ENCODE measurements at regions not wholly inside any gene's neighbourhood (a gene's known extent, or its start where the extent isn't known, plus 50 kb on each side); places are given as distances from the start of the nearest gene placed in this dataset.

DNA sequence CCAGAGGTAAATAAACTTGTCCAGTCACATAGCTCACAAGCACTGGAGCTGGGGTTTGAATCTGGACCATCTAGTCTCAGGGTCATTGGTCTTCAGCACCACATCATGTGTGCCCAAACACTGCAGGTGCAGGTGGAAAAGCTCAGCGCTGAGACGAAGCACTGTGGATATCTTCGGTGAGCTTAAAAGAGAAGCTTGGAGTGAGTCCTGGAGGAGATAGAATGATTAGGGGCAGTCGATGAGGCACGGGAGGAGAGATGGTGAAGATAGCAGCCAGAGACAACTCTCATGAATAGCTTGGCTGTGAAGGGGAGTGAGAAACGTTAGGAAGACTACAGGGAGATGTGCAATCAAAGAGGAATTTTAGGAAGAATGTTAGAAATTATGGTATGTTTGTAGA lies 389.3 kb downstream of the FGF9 start:
- no peak for DNase-seq (ENCODE audit: low read depth)

DNA sequence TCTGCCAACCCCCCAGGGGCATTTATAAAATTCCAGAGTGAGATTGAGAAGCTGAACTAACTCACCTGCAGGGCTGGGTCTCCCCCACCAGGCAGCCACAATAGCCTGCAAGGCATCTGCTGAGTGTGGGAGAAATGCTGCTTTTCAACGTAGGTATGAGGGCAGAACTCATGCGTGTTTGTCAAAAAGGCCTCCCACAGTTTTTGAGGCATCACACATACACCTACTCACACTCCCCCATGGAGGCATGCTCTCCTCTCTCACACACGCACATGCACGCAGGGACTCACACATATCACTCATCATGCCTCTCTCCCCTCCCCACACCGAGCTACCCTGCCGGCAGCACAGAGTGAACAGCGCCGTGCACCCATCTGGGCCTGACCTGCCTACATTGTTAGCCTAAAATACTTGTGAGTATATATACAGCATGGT lies 390.5 kb downstream of the FGF9 start:
- no peak for DNase-seq (ENCODE audit: low read depth)

DNA sequence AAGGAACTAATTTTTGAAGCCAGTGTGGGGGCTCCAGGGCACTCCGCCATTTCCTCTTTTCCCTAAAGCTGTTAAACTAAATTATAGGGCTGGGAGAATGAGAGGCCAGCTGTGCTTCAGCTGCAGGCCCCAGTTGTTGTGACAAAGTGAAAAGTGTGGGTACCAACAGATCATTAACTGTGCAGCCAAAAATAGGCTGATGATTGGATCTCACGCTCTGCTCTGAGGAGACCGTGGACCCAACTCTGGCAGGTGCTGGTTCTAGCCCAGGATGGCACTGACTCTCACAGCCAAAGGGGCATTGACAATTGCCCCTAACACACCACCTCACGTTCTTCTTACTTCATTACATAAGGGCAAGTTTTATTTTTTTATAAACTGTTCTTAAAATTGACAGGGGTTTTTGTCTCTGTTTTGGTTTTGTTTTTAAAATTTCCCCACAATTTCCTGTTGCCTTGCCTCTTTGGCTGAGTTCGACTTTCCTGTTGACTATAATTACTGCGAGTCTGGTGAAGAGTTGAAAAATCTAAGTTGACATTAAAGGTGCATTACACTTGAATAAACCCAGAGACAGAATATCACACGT lies 391.0 kb downstream of the FGF9 start:
- no peak for DNase-seq (ENCODE audit: low read depth)

DNA sequence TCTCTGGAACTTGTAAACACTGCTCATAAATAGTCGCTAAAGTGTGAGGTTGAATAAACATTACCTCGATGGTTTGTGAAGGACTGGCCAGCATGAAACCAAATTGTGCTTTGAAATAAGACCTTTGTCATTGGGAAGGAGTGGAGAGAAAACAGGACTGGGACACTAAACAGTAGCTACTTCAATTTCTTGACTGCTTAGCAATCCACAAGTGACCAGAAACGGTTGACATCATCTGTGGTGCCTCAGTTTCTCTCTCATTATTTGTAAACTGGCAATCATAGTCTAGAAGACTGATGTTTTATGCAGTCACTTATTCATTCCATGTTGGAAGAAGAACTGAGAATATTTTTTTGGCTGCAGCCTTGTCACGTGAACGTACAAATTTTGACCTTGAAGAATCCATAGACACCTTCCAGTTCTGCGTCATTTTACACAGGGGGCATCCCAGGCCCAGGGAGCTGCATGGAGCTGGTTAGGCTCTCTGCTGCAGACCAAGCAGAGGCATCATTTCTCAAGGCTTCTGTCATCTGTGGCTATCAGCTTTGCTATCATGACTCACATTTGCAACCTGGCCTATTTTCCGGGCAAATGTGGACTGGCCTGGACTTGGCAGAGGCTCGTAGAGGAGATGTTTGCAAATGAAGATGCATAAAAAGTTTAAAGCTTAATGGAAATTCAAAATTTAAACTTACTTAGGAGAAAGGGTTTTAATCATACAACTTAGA lies 391.8 kb downstream of the FGF9 start:
- no peak for DNase-seq (ENCODE audit: low read depth)

DNA sequence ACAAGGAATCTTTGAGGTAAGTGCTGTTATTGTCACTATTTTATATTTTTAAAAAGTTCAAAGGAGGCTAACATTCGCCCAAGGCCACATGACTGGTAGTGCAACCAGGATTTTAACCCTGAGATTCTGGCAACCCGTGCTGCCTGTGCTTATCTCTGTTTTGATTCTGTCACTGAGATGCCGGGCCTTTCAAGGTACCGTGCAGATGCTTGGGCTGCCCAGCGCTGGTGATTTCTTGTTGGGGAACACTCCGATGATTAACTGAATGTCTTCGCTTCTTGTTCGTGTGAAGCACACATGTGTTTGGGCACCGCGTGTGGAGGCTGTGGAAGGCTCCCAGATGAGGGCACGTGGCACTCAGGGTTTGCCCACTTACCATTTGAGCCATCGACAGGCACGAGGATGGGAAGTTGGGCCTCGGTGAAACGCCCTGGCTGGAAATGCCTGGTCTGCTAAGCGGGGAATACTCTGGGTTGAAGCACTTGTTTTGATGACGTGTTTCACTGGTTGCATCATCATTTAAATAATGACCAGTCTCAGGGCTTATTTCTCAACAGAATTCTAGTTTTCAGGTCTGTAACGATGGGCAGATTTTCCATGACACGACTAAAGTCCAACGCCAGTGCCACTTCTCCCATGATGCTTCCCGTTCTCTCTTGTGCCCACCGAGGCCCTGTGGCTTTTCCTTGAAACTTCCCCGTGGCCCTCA lies 392.7 kb downstream of the FGF9 start:
- DNase-seq (ENCODE audit: low read depth) = no peak

DNA sequence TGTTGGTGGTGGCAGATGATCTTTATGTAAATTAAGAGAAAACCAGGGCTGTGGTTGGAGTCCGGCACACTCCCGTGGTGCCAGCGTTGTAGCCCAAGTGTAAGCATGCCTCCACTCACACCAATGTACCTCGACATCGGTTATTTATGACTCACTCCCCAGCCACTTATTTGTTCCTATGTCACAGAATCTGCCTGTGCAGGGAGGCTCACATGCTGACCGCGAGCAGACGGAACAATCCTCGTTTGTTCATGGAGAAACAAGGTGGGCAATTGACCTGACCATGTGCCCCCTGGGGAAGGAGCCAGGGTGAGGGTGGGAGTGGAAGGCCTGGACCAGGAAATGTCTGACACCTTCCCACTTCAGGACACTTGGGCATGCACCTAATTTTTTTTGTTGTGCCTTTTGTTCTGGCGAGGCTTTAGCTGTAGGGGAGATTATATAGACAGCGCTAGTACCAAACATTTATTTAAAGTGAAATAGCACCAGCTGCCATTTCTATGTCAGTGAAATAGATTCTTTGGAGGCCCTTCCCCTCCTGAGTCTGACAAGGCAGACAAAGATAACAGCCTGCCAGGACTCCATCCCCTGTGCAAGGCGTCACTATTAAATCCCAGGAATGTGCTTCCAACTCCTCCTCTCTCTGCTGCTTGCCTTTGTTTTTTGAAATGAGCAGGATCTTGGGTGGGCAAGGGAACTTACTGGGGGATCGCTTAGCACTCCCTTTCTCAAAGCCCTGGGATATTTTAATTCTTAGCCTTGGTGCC lies 394.2 kb downstream of the FGF9 start:
- no peak for DNase-seq (ENCODE audit: low read depth)

DNA sequence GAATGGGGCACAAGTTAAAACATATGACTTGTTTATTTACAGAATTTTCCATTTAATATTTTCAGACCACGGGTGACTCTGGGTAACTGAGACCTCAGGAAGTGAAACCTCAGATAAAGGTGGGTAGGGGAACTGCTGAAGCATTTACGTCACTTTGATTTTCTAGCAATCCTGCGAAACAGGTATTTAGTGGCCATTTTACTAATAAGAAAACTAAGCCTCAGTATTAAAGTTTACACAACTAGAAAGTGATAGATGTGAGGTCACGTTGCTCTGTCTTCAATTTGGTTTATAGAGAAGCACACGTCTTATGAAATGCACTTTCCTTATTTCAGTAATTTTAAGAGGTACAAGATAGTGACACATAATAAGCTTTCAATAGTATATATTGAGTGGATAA lies 402.8 kb downstream of the FGF9 start:
- DNase-seq (ENCODE audit: low read depth) = no peak

DNA sequence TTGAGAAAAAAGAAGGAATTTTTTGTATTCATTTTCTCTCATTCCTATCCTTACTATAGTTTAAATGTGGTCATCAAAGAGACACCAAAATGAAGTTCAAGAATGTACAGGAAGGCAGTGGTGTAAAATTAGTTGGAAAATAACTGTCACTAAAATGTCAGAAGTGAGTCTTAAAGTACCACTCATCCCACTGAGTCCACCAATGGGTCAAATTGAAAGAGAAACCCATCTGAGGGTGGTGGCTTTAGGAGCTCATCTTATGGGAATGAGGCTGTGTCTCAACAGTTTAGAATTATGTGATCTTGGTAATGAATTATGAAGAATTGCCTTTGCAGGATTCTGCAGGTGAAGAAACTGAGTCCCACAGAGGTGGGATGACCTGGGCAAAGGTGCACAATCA lies 403.5 kb downstream of the FGF9 start:
- DNase-seq (ENCODE audit: low read depth) = no peak

DNA sequence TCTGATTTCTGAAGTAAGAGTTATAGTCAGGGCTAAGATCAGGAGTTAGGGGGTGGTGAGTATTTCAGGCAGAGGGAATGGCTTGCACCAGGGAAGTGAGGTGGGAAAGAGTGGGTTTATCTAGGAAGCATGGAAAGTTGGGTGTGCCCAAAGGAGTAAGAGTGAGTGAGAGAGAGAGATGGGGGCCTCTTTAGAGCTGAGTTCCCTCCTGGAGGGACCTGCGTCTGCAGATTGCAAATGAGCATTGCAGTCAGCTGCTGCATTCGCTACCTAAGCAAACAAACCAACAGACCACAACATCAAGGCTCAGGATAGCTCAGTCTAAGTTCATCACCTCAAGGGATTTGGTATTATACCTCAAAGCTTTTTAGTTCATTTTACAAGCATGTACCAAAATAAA lies 405.8 kb downstream of the FGF9 start:
- no peak for DNase-seq (ENCODE audit: low read depth)

DNA sequence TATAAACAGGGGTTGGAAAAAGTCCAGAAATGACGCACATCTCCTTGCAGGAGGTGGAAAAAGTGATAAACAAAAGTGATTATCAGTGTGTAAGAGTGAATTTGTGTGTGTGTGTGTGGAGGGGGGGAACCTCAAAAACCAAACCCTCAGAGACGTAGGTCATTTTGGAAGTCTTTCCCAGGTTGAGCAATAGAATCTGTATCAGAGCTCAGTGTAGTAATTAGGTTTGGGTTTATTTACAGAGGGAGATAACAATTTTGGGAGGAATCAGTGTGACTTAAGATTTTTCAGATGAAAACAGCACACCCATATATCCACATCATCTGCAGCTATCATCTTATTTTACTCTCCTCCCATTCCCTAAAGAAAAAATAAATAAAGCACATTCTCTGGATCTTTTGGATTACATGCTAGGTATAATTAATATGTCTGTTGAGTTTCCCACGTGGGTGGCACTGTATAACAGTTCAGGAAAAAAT lies 406.4 kb downstream of the FGF9 start:
- no peak for DNase-seq (ENCODE audit: low read depth)

DNA sequence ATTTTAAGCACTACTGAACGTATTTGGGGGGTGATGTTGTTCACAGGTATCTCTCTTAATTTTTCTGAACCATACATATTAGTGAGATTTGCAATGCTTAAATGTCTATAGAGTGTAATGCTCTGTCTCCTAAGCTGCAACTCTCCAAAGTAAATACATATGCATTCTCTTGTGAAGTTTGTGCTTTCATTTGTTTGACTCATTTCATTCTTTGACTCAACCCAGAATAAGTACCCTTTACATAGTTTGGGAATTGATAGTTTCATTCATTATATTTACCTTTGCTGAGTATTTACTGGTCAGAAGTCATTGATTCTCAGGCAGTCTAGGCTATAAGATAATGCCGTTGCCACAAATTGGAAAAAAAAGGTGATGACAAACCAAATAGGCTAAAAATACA lies 406.9 kb downstream of the FGF9 start:
- no peak for DNase-seq (ENCODE audit: low read depth)

DNA sequence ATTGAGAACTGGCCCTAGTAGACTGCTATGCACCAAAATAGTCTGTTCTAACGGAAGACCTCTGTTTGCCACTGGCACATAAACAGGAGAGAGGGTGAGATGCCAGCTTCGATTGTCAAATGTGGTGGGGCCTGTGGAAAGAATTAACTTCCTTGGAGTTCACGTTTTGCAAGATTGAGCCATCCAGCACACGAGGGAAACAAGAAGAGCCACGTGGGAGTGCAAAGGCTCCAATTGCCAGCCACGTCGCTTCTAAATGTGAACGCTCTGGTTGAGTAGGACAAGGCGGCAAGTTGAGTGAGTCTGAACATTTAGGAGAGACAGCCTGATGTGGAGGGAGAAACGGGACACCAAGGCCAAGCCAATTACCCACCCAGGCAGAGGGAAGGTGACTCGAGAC lies 409.1 kb downstream of the FGF9 start:
- no peak for DNase-seq (ENCODE audit: low read depth)

DNA sequence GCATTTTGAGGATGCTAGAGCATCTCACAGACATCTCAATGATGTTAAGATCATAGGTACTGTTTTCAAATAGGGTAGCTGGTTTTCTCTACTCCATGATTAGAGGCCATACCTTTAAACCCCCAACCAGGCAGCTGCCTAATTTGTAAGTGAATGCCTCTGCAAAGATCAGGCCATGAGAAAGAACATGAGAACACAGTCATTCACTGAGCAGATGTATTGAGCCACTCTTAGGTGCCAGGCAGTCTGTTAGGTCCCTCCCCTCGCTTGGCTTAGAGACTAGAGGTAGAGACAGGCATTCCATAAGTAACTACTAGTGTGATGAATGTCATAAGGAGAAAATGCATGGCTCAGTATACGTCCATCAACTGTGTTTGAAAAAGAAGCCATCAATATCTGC lies 410.0 kb downstream of the FGF9 start:
- no peak for DNase-seq (ENCODE audit: low read depth)

DNA sequence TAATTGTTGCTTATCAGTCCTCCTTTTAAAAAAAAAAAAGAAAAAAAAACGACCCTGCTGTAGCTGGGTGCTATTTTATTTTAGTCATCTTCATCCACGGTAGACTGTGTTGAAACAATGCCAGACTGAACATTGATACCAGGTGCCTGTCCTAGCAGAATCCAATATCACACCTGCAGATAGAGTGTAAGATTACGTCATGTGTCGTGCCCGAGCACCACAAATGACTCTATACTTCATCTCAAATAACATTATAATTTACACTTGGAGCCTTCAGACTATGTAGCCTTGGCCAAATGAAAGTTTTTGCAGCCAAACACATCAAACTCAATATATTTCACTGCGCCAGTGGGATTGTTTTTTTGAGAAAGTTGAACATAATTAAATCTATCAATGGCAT lies 410.6 kb downstream of the FGF9 start:
- no peak for DNase-seq (ENCODE audit: low read depth)

DNA sequence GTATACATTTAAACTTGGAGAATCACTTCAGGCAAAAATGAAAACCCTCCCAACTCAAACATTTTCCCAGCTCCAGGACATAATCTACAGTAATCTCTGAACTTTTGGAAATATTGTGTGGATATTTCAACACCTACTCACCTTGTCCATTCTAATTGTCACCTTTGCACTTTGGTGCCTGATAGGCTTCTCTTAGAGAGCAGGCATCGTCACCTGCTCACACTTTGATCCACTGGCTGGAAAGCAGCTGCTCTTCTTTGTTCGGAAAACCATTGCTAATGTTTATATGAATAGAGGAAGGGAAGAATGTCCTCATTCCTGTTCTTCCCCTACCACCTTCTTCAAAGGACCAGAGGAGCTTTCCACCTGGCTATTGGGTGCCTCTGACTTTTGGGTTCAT lies 411.2 kb downstream of the FGF9 start:
- DNase-seq (ENCODE audit: low read depth) = no peak

DNA sequence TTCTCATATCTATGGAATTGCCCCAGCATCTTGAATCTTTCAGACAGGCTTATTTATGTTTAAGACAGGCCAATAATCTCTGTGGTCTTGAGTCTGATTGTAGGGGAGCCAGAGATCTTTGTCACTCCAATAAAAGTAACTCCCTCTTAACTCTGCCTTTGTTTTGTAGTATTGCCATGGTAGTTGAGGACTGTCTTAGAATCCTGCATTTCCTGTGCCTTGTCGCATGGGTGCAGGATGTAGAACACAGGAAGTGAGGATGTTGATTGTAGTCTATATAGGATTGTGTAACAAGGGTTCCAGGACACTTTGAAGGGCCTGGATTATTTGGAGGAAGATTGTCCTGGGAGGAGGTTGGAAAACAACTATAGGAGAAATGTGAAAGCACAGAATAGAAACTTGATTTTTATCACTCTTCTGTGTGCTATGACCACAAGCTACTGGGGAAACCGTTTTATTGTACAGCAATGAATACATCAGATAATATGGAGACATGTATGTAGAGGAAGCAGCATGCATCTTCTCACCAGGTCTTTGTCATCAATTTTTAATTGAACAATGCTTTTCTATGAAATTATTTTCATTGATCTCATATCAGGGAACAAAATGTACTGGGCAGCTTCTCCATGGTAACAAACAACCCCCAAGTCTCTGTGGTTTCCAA lies 411.7 kb downstream of the FGF9 start:
- DNase-seq (ENCODE audit: low read depth) = no peak

DNA sequence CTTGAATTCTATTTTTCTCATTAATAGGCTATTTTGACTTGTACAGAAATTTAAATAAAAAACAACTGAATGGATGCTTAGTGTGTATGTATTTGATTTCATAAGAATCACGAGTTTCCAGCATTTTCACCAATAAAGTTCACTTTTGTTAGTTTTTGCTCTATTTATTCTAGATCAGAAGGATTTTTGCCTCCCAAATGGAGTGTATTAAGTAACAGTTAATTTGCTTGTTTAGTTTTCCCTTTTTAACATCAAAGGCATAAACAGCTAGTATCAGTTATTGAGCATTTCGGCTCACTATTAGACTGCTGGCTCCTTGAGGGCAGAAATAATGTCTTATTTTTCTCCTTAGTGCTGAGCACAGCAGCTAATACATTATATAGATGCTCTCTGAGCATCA lies 414.1 kb downstream of the FGF9 start:
- DNase-seq (ENCODE audit: low read depth) = no peak

DNA sequence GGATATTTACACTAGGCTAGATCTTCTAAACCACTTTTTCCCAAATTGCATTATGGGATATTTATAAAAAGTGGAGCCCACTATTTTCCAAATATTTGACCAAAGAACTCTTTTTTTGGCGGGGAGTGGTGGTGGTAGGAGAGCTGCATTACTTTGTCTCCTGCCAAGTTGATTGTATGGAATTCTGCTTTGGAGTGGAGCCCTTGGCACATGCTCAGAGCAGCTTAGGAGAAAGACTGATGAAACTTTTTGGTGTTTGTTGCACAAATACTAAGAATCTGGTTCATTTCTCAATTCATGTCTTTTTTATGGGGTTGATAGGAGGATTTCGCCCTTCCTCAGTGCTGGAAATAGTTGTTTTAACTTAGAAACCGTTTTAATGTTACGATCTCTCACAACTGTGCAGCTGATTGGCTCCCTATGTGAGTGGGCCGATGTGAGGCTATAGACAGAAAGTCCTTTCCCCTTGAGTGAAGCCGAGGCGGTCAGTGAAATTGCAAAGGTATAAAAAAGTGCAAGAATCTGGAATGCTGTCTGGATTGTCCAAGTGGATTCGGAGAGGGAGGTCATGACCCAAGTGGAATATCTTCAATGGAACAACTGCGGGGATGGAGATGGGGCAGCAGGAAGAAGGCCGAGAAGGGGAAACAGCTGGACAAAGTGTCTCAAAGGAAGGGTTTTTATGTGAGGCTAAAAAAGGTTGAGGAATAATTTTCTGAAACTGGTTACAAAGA lies 415.9 kb downstream of the FGF9 start:
- no peak for DNase-seq (ENCODE audit: low read depth)

DNA sequence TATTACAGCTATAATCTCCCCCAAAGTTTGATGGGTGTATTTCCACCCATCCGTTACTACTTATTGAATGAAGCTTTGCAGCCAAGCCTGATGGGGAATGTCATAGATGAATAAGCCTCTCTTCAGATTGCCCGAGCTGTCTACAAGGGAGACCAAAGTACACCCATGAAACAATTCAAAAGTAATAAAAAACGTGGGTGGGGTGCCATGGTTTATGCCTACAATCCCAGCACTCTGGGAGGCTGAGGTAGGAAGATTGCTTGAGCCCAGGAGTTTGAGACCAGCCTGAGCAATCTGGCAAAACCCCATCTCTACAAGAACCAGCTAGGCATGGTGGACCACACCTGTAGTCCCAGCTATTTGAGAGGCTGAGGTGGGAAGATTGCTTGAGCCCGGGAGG lies 419.2 kb downstream of the FGF9 start:
- no peak for DNase-seq (ENCODE audit: low read depth)

DNA sequence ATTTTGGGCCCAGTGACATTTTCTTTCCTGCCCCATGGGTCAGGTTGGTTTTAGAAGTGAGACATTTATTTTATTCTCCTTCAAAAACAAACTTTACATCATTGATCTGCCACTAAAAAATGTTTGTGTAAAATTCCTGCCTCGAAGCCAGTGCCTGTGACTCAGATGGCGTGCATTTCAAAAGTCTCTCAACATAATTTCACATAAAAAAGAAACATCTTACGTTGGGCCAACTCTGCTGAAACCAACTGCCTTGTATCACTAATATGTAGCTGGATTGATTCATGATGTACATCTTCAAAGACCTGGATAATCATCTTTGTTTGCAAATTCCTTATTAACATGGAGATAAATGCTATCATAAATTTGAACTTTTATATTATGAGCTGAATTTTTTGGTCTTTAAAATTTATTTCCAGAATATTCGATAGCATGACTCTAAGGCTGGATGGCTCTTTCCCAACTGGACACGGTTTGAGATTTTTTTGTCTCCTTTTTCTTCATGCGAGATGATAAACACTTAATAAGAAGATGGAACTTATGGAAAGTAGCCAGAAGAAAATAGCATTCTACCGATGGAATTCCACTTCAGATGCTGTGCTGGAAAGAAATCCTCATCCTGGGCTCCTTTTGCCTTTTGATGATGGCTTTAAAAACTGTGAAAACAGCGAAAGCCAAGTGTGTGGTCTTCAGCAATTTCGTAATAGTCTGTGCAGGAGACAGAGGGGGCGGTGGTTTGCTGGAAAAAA lies 420.5 kb downstream of the FGF9 start:
- no peak for DNase-seq (ENCODE audit: low read depth)

DNA sequence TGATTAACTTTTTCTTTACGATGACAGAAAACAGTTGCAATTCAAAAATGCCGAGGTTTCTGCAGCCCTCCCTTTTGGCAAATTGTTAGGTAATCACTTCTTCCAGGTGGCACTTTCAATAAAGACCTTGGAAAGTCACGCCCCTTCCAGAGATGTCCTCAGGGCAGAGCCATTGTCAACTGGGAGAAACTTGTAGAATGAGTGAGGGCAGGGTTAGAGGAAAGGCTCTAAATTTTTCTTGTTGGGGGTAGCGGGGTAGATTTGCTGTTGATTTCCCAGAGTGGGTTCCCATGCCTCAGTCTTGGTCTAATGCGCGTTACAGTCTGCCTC lies 421.1 kb downstream of the FGF9 start:
- no peak for DNase-seq (ENCODE audit: low read depth)
